Retinal pigment epithelial cell (primary cell): ENCODE measurements at regions not wholly inside any gene's neighbourhood (a gene's known extent, or its start where the extent isn't known, plus 50 kb on each side); places are given as distances from the start of the nearest gene placed in this dataset.

Experiments used
- DNase-seq: peaks from one replicate; pipeline ENCODE4 v3.0.0-alpha.2; 2010; ENCODE audit warnings: low read depth
- H3K4me3 ChIP-seq: 2 replicates; pipeline ENCODE4 v1.5.1; 2011; ENCODE audit warnings: mild to moderate bottlenecking, low read length, control low read depth, moderate library complexity
- CTCF ChIP-seq: conservative IDR thresholded peaks from 2 replicates; pipeline ENCODE4 v1.5.1; 2011; ENCODE audit warnings: low read depth, low read length, control low read depth, inconsistent platforms

GRCh38 chr3:44056446-44057240 lies 185.0 kb upstream of the TOPAZ1 start:
- no peak overlapping the region for H3K4me3 ChIP-seq
- no peak for DNase-seq
- TF ChIP-seq CTCF: no peak

DNA sequence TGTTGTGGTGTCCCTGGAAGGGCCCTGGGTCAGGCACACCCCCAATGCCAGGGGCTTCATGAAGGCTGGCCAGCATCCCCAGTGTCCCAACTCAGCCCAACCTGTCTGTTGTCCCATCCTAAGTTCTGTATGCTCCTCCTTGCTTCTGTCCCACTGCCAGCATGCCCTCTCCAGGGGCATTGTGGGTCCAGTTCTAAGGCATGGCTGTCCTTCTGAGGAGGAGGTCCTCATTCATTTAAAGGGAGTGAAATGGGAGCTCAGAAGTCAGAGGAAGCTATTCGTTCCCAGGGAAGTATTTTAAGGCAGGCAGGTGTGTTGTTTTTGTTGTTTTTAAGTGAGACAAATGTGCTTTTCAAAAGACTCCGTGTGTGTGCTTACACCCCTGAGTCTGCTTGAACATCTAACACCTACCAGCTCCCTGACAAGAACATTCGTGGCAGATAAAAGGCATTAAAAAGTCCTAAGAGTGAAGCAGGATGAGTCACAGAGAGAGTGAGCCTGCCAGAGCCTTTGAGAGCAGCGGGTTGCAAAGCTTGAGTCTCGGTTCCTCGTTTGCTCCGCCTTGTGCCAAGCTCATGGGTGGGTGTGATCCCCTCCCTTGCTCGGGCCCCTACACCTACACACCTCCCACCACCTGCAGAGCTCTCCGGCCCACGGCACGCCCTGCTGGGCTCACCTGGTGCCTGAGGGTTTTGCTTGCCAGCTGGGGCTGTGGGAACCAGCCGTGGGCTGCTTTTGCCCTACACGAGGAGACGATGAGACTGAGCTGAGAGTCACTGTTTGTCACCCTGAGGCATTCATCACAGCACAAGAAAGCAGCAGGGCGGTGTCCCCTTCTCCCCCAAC lies 183.4 kb upstream of the TOPAZ1 start:
- no peak for TF ChIP-seq CTCF
- no peak overlapping the region for H3K4me3 ChIP-seq
- DNase-seq: no peak

DNA sequence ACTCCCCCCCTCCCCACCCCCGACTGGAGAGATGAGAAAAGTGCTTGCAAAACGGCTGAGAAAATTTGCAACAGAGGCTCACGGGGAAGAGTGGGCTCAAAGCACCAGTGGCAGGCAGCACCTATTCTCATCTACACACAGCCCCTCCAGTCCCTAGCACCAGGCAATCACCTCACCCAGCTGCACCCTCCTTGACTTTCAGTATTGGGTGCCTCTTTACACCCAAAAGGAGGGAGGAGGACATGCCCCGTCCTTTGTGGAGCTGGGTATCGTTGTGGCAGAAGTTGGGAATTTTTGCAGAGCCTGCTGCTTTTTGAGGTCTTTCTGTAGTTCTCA lies 182.8 kb upstream of the TOPAZ1 start:
- no peak for TF ChIP-seq CTCF
- DNase-seq: no peak
- H3K4me3 ChIP-seq: no peak overlapping the region

GRCh38 chr3:44060164-44060563 lies 181.5 kb upstream of the TOPAZ1 start:
- no peak for TF ChIP-seq CTCF
- DNase-seq: no peak
- H3K4me3 ChIP-seq: no peak overlapping the region

DNA sequence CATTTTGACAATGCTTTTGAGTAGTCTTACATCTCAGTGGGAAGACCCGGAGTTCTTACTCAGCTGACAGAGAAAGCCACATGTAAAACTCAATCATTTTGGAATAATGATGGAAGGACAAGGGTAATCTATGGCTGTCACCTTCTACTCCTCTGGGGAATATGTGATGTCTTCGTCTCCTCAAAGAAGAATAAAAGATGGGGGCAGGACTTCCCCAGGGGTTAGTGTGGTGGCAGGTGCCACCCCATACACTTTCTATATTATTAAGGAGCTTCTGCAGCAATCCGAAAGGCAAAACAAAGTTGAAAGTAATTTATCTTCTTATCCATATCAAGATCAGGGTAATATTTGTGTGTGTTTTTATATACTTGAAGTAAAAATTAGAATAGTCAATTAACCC lies 180.4 kb upstream of the TOPAZ1 start:
- no peak overlapping the region for H3K4me3 ChIP-seq
- no peak for DNase-seq
- TF ChIP-seq CTCF: no peak

GRCh38 chr3:44061961-44062360 lies 179.7 kb upstream of the TOPAZ1 start:
- no peak for TF ChIP-seq CTCF
- no peak overlapping the region for H3K4me3 ChIP-seq
- DNase-seq: no peak
